HG03521 (cell line): ENCODE measurements at regions not wholly inside any gene's neighbourhood (a gene's known extent, or its start where the extent isn't known, plus 50 kb on each side); places are given as distances from the start of the nearest gene placed in this dataset.

Experiments used
- ATAC-seq: cut with Tn5 transposase; IDR thresholded peaks from one replicate; pipeline ENCODE4 v1.9.1; 2021; ENCODE audit warnings: mild to moderate bottlenecking, moderate library complexity; ENCODE audit not compliant: unreplicated experiment

DNA sequence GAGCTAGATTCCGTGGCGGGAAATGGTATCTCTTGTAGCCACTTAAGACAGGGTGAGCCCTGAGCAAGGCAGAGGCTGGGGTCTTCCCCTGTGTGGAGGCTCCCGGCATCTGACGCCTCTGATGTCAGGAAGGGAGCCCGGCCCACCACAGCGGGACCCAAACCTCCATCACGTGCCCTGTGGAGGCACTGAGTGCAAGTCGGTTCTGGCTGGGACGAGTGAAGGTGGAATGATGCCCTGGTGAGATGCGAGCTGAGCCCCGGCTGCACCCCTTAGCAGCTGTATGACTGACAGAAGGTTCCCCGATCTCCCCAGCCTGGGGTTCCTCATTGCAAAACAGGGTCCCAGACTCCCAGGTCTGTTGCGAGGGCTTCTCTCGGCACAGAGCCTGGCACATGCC, 187.4 kb upstream of the TNRC6C start:
- no peak for ATAC-seq

DNA sequence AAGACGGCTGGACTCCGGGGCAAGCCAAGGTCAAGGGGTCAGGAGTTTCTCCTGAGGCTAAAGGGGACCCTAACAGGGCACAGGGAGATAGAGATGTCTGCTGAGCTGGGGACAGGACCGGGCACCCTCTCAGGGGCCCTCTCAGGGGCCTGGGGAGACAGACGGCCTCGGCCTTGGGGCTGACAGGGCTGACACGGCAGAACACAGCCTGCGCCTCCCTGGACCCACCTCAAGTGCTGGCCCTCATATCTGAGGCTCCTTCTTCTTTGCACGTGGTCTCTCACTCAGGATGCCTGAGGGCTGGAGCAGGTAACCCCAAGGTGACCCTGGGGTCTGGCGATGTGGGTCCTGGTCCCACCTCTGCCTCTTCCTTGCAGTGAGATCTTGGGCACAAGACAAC, 186.9 kb upstream of the TNRC6C start:
- no peak for ATAC-seq

DNA sequence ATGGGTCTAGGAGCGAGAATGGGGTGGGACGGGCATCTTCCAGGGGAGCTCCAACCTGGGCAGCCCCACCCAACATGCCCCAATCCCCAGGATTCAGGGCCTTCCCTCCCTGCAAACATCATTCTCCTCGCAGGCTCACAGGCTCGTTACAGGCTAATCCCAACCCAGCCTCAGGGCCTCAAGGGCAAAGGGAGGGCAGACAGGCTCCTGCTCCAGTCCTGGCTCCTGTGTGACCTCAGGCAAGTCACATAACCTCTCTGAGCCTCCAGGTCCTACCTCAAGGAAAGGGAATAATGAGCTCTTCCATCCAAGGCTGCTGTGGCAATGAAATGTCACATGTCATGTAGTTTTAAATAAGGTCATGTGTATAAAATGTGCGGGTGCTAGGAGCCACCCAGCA, 186.5 kb upstream of the TNRC6C start:
- ATAC-seq, result no peak

DNA sequence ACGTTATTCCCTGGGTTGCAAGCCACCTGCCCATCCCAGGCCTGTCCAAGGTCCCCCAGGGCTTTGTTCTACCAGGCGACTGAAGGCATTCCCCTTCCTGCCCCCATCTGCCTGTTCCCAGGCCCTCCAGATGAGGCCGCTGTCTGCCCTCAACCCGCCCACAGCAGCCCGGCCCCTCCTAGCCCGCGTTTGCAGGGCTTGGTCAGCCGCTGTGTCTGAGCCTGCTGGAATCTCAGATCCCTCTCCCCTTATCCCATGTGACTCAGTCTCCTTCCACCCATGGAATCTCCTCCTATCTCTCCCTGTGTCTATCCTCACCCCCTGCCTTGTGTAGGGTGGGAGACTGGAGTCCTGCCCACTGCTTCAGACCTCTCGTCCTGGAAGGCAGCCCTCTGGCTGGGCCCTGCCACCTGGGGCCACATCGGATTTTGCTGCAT, 186.0 kb upstream of the TNRC6C start:
- no peak for ATAC-seq

DNA sequence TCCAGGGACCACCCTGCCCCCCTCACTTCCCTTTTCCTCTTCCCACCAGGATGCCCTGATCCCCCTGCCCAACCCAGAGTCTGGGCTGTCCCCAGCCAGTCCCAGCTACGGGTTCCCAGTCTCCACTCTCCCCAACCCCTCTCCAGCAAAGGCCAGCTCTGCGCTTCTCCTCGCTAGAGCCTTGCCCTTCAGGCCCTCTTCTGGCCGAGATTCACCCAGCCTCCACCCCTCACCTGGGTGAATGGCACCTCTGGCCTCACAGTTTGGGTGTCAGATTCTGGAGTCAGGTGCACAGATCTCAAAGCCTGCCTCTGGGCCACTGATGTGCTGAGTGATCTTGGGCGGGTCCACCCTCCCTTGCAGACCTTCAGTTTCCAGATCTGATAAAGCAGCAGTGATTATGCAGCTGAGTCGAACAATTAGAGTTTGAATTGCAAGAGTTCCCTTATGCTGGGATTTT, 185.6 kb upstream of the TNRC6C start:
- no peak for ATAC-seq

DNA sequence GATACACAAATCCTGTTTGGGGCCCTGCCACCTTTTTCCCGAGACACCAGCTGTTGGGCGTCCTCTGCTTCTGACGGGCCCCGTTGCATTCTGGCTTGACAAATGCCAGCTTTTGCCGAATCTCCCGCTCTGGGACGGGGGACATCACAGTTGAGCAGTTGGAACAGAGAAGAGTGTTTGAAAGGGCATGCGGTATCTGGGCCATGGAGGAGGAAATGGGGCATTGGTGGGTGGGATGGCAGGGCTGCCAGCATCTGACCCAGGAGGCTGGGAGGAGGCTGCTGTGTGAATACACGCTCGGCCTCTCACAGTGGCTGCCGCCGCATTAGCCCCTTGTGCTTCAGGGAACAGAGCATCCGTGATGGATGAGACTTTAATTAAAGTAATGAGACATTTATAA, 184.3 kb upstream of the TNRC6C start:
- no peak for ATAC-seq

DNA sequence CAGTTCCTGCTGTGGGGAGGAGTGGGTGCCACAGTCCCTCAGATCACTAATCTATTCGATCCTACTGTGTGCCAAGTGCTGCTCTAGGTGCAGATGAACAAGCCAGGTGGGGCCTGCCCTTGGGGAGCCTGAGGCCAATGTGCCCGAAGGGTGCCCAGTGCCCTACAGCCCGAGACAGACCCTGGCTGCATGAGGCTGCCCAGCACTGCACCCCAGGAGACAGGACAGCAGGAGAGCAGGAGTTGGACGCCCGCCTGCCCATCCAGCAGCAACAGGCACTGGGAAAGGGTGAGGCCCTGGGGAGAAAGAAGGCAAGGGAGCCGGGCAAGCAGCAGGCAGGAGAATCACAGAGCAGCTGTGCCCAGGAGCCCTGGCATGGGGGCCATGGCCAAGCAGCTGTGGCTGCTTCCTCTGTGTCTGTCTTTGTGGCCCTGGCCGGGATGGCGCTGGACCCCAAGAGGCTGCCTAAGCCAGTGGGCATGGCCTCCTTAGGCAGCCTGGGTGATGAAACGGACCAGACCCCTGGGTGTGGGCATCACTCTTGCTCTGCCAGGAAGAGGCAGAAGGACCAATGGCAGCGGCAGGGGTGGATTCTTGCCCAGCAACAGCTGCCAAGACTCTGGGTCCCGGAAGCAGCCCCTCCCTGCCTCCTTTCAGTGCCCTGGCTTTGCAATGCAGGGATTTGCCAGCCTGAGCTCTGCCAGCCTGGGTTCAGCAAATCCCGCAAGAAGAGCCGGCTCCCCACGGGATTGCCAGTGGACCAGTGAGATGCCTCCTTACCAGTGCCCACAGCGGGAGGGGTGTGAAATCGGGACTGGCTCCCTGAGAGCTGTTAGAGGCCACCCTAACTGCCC, 179.6 kb upstream of the TNRC6C start:
- ATAC-seq, result no peak

DNA sequence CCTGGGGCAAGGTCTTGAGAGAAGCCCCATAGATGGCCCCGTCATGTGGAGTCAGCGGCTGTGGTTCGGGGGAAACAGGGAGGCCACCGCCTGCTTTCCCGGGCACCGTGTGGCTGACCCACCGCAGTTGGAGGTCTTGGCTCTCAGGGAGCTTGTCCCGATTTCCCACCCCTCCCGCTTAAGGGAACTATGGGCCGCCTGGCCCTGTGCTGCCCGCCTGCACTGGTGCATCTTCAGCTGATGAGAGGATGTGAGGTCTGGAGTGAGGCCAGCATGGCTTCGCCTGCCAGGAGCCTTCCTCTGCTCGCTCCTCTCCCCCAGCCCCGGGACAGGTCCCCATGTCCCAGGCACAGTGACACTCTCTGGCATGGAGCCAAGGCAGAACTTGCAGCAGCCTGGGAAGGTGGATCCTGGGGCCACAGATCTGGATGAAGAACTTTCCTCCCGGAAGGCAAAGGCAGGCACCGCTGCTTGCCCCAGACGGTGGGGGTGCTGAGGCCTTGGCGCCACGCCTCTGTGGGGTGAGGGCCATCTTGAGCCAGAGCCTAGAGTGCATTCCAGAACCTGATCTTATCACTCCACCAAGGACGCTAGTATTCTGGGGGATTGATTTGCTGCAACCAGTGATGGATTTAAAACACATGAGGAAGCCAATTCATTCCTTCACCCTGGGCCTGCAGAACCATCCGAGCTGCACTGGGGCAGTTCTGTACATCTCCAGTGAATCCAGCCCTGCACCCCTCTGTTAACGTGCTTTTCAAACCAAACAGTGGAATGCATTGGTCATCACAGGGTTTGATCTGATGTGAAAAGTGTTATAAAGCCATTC, 178.6 kb upstream of the TNRC6C start:
- ATAC-seq, result no peak

DNA sequence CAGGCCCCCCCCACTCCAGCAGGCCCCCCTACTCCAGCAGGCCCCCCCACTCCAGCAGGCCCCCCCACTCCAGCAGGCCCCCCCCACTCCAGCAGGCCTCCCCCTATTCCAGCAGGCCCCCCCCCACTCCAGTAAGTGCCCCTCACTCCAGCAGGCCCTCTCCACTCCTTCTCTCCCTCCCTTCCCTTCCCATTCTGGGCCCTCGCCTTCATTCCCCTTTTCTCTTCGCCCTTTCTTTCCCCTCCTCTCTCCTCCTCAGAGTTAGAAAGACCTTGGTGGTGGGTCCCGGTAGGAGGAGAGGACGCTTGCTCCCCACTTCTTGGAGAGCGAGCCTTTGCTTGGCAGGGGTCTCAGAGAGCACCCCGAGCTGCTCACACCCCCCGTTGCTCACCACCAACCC, 177.0 kb upstream of the TNRC6C start:
- ATAC-seq, result no peak

DNA sequence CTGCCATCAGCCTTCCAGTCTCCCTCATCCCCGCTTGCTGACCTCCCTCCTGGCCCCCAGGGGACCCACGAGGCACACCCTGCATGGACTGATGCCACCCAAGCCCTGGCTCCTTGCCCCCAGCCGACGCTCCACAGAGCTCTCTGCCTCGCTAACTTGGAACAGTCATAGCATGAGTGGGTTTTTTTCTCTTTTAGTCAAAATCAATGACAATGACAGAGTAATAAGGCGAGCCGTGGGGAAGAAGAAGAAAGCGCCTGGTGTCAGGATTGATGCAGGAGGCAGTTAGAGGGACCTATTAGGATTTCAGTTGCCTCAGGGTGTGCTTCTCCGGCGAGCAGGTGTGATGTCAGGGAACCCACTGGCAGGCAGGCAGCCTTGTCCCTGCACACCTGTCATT, 176.3 kb upstream of the TNRC6C start:
- ATAC-seq, result no peak

DNA sequence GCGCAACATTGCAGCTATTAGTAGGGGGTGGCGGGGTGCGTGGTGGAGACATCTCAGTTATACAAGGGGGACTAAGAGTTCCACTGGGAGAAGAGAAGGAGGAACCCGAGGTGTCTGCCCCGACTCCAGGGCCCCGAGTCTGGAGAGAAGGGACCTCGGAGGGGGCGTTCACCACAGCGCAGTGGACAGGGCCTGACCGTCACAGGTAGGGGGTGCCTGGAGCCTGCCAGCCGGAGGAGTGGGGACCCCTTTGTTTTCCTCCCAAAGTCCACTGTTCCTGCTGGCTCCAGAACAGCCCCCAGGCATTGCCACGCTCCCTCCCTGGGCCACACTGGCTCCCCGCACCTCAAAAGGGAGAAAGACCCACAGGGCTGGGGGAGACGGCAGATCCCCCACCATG, 175.9 kb upstream of the TNRC6C start:
- no peak for ATAC-seq

DNA sequence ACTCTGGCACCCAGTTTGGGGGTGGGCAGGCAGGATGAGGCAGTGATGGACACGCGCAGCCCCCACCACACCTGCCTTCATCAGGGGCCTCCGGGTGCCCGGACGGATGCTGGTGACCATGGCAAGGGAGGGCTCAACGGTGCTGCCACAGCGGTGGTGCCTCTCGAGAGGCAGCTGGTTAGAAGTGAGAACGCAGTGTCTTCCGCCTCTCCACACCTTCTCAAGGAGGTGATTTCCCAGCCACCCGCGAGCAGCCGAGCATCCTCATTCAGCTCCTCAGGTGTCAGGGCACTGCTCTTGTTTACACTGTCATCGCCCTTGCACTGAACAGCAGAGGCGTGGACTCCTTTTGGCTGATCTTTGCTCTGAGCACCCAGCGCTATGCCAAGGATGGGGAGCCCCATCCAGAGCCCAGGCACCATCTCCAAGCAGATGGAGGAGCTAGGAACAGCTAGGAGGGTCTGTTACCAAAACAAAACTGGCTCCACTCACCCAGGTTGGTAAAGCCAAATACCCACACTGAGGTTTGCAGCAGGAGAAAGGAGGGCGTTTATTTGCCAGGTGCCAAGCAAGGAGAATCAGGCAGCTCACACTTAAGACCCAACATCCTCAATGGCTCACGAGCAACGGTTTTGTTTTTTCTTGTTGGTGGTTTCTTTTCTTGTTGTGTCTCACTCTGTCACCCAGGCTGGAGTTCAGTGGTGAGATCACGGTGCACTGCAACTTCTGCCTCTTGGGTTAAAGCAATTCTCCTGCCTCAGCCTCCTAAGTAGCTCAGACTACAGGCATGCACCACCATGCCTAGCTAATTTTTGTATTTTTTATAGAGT, 174.3 kb upstream of the TNRC6C start:
- ATAC-seq, result no peak

DNA sequence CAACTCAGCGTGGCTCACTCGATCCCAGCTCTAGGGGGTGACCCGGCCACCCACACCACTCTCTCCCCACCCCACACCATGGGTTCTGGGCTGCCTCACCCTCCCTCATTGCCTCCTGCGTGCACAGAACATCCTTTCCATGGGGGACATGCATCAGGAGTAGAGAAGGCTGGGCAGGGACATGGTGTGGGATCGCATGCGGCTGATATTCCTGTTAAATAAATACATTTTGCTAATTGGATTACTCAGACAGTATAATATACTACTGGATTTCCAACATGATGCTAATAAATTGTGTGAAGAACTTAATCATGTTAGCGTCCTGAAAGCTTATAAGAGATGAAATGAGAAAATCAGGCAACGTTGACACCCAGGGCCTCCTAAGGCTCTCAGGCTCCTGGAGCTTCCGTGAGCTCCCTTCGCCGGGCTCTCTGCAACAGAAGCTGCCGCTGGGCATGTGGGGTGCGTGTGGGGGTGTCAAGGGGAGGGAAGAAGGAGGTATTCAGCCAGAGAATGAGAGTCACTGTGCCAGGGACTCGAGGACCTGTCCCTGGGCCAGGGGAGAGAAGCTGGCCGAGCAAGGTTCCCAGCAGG, 173.1 kb upstream of the TNRC6C start:
- no peak for ATAC-seq

DNA sequence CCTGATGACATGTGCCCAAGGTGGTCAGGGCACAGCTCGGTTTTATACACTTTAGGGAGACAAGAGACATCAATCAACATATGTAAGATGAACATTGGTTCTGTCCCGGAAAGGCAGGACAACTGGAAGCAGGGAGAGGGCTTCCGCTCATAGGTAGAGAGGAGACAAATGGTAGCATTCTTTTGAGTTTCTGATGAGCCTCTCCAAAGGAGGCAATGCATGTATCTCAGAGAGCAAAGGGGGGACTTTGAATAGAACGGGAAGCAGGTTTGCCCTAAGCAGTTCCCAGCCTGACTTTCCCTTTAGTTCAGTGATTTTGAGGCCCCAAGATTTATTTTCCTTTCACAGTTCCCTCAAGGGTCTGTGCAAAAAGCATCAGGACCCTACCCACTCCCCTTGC, 172.4 kb upstream of the TNRC6C start:
- no peak for ATAC-seq

DNA sequence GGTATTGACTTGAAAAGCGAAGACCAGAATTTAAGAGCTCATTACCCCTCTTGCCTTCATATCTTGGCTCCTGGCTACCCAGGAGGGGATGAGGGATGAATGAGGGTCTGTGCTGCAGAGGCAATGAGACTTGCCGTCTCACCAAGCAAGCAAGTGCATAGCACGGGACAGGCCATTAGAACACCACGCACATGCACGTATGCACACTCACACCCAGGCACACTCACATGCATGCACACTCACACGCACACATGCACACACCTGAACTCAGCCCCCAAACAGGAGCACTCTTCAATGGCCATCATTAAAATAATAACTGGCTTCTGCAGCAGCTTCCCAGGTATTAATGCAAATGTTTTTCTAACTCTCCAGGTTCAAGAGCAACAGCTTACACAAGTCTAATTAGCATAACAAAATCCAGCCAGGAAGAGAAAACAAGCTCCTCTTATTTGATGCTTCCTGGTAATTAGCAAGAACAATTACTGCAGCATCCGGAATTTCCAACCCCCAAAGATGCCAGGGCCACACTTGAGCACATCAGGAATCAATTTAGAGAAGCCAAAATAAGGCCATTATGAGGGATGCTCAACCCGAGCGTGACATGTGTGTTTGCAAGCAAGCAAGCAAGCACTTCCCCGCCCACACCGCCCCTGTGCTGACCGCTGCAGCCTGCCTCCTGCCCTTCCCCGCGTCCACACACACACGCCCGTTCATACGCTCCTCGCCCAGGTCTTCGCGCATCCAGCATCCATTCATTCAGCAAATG, 171.6 kb upstream of the TNRC6C start:
- no peak for ATAC-seq

DNA sequence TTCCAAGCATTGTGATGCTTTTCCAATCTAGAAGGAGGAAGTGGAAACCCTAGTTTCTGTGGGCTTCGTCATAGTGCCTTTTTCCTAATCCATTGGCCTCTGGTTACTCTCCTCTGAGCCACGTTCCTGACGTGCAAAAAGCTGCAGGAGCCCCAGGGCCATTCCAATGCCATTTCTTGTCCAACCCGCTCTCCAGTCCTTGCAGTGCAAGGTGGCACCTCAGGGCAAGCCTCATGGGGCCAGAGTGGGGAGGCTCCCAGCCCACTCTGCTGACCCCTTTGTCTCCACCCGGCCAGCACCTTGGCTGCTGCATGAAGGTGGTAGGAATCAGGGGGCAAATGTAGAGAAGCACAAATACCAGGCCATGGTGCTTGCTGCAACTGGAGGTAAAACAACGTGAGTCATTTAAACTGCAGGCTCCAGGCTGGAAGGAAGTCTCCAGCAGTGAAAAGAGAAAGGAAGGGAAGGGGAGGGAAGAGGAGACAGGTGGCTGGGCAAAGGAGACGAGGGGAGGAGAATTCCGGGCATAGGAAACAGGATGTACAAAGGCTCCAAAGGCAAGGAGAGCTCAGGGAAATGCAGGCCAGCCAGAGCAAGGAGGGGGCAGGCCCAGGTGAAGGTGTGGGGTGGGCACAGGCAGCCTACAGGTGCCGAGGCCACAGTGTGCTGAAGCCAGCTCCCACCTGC, 168.2 kb upstream of the TNRC6C start:
- ATAC-seq, result no peak

DNA sequence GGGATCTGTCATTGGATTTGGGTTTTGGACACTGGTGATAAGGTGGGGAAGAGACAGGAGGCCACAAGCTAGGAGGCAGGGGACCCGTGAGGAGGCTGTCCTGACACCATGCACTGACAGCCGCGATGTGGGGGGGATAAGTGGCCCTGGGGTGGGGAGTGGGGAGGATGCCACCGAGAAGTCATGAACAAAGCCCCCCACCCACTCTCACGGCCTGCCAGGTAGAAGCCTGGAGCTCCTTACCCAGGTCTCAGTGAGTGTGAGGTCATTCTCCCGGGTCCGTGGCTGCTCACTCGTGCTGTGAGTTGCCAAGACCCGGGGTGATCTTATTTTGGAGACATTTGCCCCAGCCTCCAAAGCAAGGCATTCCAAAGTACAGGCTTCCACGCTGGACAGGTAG, 165.9 kb upstream of the TNRC6C start:
- no peak for ATAC-seq

DNA sequence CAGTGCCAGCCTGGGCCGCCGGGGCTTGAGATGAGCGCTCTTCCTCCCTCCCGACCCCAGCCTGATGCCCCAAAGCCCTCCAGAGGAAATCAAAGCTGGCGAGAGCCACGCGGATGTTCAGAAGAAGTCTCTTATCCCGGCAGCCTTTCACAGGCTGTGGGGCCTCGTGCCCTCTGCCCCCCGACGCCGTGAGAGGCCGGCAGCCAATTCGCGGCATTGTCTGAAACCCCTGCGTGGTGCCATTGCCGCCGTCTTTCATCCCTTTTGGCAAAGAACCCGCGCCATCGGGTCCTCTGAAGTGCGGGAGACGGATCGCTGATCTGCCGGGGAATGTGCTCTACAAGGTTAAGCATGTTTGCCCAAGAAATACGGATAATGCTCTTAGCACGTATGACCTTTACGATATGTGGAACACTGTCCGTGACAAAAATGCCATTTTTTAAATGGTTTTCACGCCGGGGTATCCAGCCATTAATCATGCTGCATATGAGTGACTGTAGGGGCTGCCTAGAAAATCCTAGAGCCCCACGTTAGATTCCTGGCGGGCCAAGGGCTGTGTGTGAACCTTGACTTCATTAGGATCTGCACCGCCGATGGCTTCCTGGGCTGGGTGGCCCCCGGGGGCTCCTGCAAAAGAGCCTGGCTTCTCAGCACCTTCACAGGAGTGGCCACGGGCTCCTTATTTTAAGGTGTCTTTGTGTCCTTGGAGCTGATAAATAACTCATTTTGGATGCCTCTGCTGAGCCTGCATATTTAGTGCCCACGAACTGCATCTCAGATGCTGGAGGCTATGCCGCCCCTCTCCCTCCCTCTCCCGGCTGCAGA, 165.1 kb upstream of the TNRC6C start:
- no peak for ATAC-seq

DNA sequence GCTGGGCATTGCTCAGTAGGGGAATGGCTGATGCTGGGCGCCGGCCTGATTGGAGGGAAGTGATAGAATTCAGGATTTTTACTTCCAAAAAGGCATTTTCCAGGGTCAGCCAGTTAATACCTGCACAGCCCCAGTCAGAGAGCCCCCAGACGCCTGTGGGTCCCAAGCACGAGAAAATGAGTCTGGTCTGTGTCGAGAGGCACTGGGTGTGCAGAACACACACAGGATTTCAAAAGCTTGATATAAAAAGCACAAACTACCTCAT, 164.6 kb upstream of the TNRC6C start:
- no peak for ATAC-seq
